HG03108 (cell line): ENCODE measurements at regions not wholly inside any gene's neighbourhood (a gene's known extent, or its start where the extent isn't known, plus 50 kb on each side); places are given as distances from the start of the nearest gene placed in this dataset.
"Not testable (repeated sequence)": the region's sequence is repeated elsewhere in the genome, so short reads cannot be mapped to it uniquely, and the experiment has no call there.

Experiments
- ATAC-seq: cut with Tn5 transposase; IDR thresholded peaks from one replicate; pipeline ENCODE4 v1.9.1; 2021; ENCODE audit warnings: moderate library complexity; ENCODE audit not compliant: unreplicated experiment

GRCh38 chr1:193417403-193417802, 231.0 kb upstream of the B3GALT2 start:
- no peak for ATAC-seq

- ATAC-seq: no peak
These were observed 230.0 kb upstream of the B3GALT2 start for GRCh38 chr1:193416226-193417024.

- no peak for ATAC-seq
These were observed 228.8 kb upstream of the B3GALT2 start for GRCh38 chr1:193415256-193415655.

- no peak for ATAC-seq
These were observed 227.0 kb upstream of the B3GALT2 start for GRCh38 chr1:193413376-193413775.

GRCh38 chr1:193412748-193413147, 226.3 kb upstream of the B3GALT2 start:
- ATAC-seq: no peak

- ATAC-seq: no peak
These were observed 225.3 kb upstream of the B3GALT2 start for GRCh38 chr1:193411714-193412113.

- no peak for ATAC-seq
These were observed 224.8 kb upstream of the B3GALT2 start for GRCh38 chr1:193411215-193411614.

GRCh38 chr1:193408782-193409293, 222.4 kb upstream of the B3GALT2 start:
- ATAC-seq: no peak

GRCh38 chr1:193406901-193407300, 220.5 kb upstream of the B3GALT2 start:
- ATAC-seq: peak; percentile 65

GRCh38 chr1:193404236-193404635, 217.8 kb upstream of the B3GALT2 start:
- ATAC-seq: no peak

GRCh38 chr1:193402977-193403376, 216.6 kb upstream of the B3GALT2 start:
- no peak for ATAC-seq

- ATAC-seq: no peak
These were observed 215.6 kb upstream of the B3GALT2 start for GRCh38 chr1:193402037-193402436.

- no peak for ATAC-seq
These were observed 207.9 kb upstream of the B3GALT2 start for GRCh38 chr1:193394336-193394735.

GRCh38 chr1:193392686-193393085, 206.3 kb upstream of the B3GALT2 start:
- ATAC-seq: no peak

- no peak for ATAC-seq
These were observed 202.3 kb upstream of the B3GALT2 start for GRCh38 chr1:193388683-193389082.

GRCh38 chr1:193388165-193388564, 201.8 kb upstream of the B3GALT2 start:
- ATAC-seq: no peak

- no peak for ATAC-seq
These were observed 201.0 kb upstream of the B3GALT2 start for GRCh38 chr1:193387406-193387805.

GRCh38 chr1:193378451-193378850, 192.0 kb upstream of the B3GALT2 start:
- ATAC-seq: not testable (repeated sequence)

- ATAC-seq: no peak
These were observed 191.1 kb upstream of the B3GALT2 start for GRCh38 chr1:193377472-193377871.

GRCh38 chr1:193372553-193372952, 186.1 kb upstream of the B3GALT2 start:
- ATAC-seq: no peak

- no peak for ATAC-seq
These were observed 181.9 kb upstream of the B3GALT2 start for GRCh38 chr1:193368302-193368701.

- ATAC-seq: no peak
These were observed 181.4 kb upstream of the B3GALT2 start for GRCh38 chr1:193367863-193368262.
